Stomach (tissue), 4 donors: ENCODE measurements at regions not wholly inside any gene's neighbourhood (a gene's known extent, or its start where the extent isn't known, plus 50 kb on each side); places are given as distances from the start of the nearest gene placed in this dataset.

Source experiments
- EP300 ChIP-seq: sonication (generic); formaldehyde crosslinking; IDR thresholded peaks from one replicate; pipeline ENCODE4 v1.6.1; 2017; ENCODE audit warnings: antibody characterized with exemption
- POLR2A ChIP-seq, 4 donors: fragments of 450-650 bp; IDR thresholded peaks; one replicate each; pipeline ENCODE4 v1.6.1; 2016; ENCODE audit warnings: antibody characterized with exemption in 4 of 4, control low read depth in 2 of 4, mild to moderate bottlenecking in 1 of 4, moderate library complexity in 1 of 4
- POLR2AphosphoS5 ChIP-seq, 3 donors: sonication (generic); formaldehyde crosslinking; IDR thresholded peaks; one replicate each; pipeline ENCODE4 v1.6.1; 2016; ENCODE audit warnings: antibody characterized with exemption in 3 of 3
- TF ChIP-seq, protein P1 (sequence below), 7 experiments: fragments of 450-650 bp in 4 of 7; fragments of 200-600 bp in 3 of 7; sonication (generic) in 3 of 7; IDR thresholded peaks; one replicate each; pipeline ENCODE4 v1.5.1; 2016 to 2019; ENCODE audit warnings: antibody characterized with exemption in 7 of 7, control low read depth in 2 of 7, mild to moderate bottlenecking in 1 of 7

GRCh38 chrX:145475725-145476124, 228.4 kb downstream of the SPANXN1 start:
- no peak for TF ChIP-seq POLR2A (IDR thresholded peaks at IDR 0.05)
- TF ChIP-seq, protein P1, sequence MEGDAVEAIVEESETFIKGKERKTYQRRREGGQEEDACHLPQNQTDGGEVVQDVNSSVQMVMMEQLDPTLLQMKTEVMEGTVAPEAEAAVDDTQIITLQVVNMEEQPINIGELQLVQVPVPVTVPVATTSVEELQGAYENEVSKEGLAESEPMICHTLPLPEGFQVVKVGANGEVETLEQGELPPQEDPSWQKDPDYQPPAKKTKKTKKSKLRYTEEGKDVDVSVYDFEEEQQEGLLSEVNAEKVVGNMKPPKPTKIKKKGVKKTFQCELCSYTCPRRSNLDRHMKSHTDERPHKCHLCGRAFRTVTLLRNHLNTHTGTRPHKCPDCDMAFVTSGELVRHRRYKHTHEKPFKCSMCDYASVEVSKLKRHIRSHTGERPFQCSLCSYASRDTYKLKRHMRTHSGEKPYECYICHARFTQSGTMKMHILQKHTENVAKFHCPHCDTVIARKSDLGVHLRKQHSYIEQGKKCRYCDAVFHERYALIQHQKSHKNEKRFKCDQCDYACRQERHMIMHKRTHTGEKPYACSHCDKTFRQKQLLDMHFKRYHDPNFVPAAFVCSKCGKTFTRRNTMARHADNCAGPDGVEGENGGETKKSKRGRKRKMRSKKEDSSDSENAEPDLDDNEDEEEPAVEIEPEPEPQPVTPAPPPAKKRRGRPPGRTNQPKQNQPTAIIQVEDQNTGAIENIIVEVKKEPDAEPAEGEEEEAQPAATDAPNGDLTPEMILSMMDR (IDR thresholded peaks at IDR 0.05), result no peak
- no peak for TF ChIP-seq POLR2AphosphoS5 (IDR thresholded peaks at IDR 0.05)
- TF ChIP-seq EP300, result no peak
